RPMI8226 (cell line): ENCODE measurements at regions not wholly inside any gene's neighbourhood (a gene's known extent, or its start where the extent isn't known, plus 50 kb on each side); places are given as distances from the start of the nearest gene placed in this dataset.
"Not testable (repeated sequence)": the region's sequence is repeated elsewhere in the genome, so short reads cannot be mapped to it uniquely, and the experiment has no call there.

ENCODE experiments used
- DNase-seq: peaks from one replicate; pipeline ENCODE4 v3.0.0-alpha.2; 2015

DNA sequence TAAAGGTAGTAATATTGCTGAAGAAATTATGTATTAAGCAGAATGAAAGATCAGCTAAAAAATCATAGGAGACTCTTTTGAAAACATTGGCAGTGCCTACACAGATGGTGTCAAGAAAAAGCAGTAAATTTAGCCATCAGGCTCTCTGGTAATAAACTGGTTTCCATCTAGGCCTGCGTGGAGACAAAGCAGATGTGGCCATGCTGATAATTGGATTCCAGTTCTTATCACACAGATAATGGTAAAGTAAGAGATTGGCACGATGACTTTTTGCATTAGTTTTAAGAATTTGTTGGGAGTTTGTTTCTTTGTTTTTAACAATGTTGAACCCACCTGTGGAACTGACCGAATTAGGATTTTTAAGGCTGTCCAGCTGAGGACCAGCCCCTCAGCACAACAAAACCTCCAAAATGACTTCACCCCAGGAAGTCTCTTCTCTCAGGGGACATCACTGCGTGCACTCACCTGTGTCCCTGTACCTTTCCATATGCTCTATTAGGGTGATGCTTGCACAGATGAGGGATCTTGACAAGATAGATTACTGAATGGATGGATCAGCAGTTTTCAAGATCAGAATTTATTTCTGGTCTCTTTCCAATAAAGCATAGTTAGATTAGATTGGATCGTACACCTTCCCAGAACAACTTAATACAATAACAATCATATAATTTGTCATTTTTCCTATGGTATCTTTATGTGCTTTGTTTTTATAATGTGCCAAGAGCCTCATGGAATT is 69.1 kb upstream of the DNAJC10 start:
- DNase-seq: no peak

- DNase-seq: no peak
Measured at GRCh38 chr2:182647499-182647787, 68.6 kb upstream of the DNAJC10 start.

GRCh38 chr2:182649316-182649715 is 66.7 kb upstream of the DNAJC10 start:
- DNase-seq: peak; percentile 48

DNA sequence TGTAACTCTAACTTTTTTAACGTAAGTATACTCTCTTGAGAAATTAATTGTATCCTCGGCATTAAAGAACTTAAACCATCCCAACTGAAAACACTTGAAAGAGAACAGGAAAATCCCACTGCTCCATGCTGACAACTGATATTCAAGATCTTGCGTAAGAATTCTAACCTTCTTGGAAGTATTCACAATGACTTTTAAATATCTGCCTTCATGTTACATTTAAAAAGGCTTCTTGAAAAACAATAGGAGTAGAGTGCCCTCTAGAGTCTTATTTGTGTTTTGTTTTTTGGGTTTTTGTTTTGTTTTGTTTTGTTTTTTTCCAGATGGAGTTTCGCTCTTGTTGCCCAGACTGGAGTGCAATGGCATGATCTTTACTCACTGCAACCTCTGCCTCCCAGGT is 65.4 kb upstream of the DNAJC10 start:
- peak; percentile 33 for DNase-seq

- DNase-seq: no peak
Measured at GRCh38 chr2:182652326-182652725, 63.7 kb upstream of the DNAJC10 start.

DNA sequence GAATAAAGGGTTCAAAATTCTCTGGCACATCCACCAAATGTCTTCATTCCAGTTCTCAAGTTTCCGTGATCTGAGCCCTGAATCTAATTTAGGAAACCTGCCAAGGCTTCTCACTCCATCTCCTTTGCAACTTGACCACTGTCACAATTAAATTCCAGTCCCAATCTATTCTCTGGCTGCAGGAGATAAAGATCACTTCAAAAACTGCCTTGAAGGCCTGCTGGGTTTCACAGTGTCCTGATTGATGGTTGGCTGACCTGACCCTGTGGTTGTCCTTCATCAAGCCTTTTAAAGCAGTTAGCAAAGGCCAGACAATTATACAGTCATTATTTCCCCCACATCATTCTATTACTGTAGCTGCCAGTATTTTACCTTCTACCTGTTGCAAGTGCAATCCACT is 60.3 kb upstream of the DNAJC10 start:
- DNase-seq: no peak

- no peak for DNase-seq
Measured at GRCh38 chr2:182664212-182664611, 51.8 kb upstream of the DNAJC10 start.

DNA sequence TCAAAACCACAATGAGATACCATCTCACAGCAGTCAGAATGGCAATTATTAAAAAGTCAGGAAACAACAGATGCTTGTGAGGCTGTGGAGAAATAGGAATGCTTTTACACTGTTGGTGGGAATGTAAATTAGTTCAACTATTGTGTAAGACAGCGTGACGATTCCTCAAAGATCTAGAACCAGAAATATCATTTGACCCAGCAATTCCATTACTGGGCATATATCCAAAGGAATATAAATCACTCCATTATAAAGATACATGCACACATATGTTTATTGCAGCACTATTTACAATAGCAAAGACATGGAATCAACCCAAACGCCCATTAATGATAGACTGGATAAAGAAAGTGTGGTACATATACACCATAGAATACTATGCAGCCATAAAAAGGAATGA is 50.6 kb upstream of the DNAJC10 start:
- DNase-seq: not testable (repeated sequence)
